ENCODE measurements at regions not wholly inside any gene's neighbourhood (a gene's known extent, or its start where the extent isn't known, plus 50 kb on each side); places are given as distances from the start of the nearest gene placed in this dataset.

DNA sequence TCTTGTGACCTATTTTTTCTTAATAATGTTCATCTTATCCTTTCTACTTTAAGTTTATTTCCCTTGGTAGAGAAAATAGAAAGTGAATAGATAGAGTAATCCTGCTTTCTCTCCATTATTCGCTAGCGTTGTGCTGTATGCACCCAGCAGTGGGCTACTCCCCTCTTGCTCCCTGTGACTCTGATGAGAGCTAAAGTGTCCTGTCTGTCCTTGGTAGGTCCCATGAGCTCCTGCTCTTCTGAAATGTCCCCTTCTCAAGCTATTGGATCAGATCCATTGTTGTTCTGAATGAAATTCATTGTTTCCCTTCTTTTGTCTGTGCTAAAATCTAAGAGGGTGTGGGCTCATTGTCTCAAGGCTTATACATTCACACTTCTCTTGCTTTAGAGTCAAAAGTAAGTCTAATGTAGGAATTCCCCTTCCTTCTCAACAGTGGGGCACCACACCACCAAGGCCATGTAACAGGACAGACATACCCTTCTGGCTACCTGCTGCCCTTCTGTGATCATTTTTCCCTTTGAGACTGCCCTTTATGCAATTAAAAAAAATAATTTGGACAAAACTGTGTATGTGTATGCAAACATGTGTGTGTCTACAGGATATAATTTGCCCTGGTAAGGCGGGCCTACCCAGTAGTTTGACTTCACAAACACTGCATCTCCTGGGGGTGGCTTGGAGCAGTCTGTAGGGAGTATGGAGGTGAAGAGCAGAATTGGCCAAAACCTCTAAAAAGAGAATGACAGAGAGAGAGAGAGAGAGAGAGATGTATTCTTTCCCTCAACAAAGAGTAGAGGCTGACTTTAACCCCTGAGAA lies 167.0 kb upstream of the MYLIP start:
- Histone ChIP-seq H3K27ac (ENCODE audit: low read length) (no peak overlapping the region), H3K4me3 (ENCODE audit: low read length) (no peak overlapping the region), H3K9me3 (ENCODE audit: control insufficient read depth, insufficient read depth, low read length) (no peaks in the 10 kb centered on the region), H3K27me3 (ENCODE audit: control insufficient read depth, insufficient read depth, low read length) (no peaks in the 10 kb centered on the region), H3K4me1 (ENCODE audit: control insufficient read depth, insufficient read depth, low read length) (peaks cover 7% of the 10 kb centered on the region), H3K36me3 (ENCODE audit: control insufficient read depth, insufficient read depth, low read length) (no peaks in the 10 kb centered on the region)
- ATAC-seq = peak; percentile 36 to 61 (median 61)
- H3K27me3 Mint-ChIP-seq (ENCODE audit: low read depth in 2 of 2) = peaks cover 0 to 3% of the 10 kb centered on the region in 2 donors
- TF ChIP-seq, protein P1, sequence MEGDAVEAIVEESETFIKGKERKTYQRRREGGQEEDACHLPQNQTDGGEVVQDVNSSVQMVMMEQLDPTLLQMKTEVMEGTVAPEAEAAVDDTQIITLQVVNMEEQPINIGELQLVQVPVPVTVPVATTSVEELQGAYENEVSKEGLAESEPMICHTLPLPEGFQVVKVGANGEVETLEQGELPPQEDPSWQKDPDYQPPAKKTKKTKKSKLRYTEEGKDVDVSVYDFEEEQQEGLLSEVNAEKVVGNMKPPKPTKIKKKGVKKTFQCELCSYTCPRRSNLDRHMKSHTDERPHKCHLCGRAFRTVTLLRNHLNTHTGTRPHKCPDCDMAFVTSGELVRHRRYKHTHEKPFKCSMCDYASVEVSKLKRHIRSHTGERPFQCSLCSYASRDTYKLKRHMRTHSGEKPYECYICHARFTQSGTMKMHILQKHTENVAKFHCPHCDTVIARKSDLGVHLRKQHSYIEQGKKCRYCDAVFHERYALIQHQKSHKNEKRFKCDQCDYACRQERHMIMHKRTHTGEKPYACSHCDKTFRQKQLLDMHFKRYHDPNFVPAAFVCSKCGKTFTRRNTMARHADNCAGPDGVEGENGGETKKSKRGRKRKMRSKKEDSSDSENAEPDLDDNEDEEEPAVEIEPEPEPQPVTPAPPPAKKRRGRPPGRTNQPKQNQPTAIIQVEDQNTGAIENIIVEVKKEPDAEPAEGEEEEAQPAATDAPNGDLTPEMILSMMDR (IDR thresholded peaks at IDR 0.05) = no peak
- 93% methylated on average over 3 of the region's 3 CpGs for WGBS (ENCODE audit: insufficient coverage)
- H3K4me1 Mint-ChIP-seq = peaks cover 26 to 34% of the 10 kb centered on the region in 2 donors
- H3K4me3 Mint-ChIP-seq = no peak overlapping the region
- no peak for DNase-seq
- no peaks in the 10 kb centered on the region for H3K36me3 Mint-ChIP-seq
- H3K9me3 Mint-ChIP-seq = no peaks in the 10 kb centered on the region
- H3K27ac Mint-ChIP-seq = peak overlapping the region; percentile 25 to 35
- intact Hi-C loops (cut with micrococcal nuclease) = no loop called here

DNA sequence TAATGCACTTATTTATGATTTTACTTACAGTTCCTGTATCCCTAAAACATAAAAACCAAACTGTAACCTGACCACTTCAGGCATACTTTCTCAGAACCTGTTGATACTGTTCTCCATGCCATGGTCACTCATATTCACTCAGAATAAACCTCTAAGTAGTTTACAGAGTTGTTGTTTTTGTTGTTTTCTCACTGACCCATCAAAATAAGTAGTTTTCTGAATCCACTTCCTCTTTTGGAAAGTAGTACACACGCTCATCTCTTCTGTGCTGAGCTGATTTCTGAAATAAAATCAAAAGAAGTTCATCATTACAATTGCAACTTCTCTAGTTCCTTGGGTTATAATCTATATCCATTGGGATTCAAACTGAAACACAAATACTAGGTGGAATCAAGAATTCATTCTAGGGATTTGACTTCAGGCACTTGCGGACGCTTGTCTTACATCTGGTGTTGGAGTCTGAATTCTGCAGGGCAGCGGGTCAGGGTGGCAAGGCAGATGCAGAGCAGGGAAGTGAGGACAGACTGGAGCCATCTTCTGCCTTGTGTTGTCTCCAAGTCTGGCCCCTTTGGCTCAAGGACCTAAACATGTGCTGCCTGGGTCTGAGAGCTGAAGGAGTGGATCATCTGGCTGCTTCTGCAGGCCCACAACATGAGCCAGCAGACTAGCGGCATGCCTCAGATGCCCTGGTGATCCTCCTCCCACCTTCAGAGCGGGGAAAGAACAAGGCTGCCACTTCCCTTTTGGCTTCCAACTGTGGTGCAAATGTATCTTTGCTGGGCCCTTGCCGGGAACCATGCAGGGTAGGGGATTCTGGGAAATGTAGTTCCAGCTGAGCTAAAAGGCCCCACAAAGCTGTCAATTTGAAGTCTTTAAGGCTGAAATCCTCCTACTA lies 167.9 kb upstream of the MYLIP start:
- Histone ChIP-seq H3K27me3 (ENCODE audit: control insufficient read depth, insufficient read depth, low read length) (no peaks in the 10 kb centered on the region), H3K36me3 (ENCODE audit: control insufficient read depth, insufficient read depth, low read length) (no peaks in the 10 kb centered on the region), H3K4me3 (ENCODE audit: low read length) (no peak overlapping the region), H3K4me1 (ENCODE audit: control insufficient read depth, insufficient read depth, low read length) (peaks cover 7% of the 10 kb centered on the region), H3K27ac (ENCODE audit: low read length) (no peak overlapping the region), H3K9me3 (ENCODE audit: control insufficient read depth, insufficient read depth, low read length) (no peaks in the 10 kb centered on the region)
- intact Hi-C loops (cut with micrococcal nuclease) = no loop called here
- WGBS (ENCODE audit: insufficient coverage) = 78% methylated on average over 7 of the region's 7 CpGs
- peaks cover 0 to 6% of the 10 kb centered on the region in 2 donors for H3K27me3 Mint-ChIP-seq (ENCODE audit: low read depth in 2 of 2)
- peaks cover 26 to 42% of the 10 kb centered on the region in 2 donors for H3K4me1 Mint-ChIP-seq
- TF ChIP-seq, protein P1 (IDR thresholded peaks at IDR 0.05) = no peak
- no peaks in the 10 kb centered on the region for H3K36me3 Mint-ChIP-seq
- no peak overlapping the region for H3K4me3 Mint-ChIP-seq
- H3K9me3 Mint-ChIP-seq = no peaks in the 10 kb centered on the region
- no peak for DNase-seq
- no peak for ATAC-seq
- H3K27ac Mint-ChIP-seq = peak overlapping the region in 1 of 2 donors; percentile 25

DNA sequence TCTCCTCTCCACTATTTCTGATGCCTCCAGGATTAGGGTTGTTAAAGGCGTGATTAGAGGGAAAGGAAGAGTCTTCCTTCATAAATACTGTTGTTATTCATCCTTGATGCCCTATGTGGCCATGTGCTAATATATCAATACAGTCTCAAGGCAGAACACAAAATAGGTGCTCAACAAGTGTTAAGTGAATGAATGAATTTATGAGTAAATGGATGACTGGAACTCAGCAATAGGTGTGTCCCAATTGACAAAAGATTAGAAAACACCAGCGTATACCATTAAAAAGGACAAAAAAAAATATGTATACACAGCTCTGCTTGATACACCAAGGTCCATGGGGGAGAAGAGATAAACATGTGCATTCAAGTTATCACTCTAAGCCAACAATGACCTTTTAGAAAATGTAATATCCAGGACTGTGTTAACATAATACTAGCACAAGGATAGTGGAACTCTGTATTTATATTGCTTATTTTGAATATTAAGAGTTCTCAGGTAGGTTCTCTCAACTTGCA lies 171.2 kb upstream of the MYLIP start:
- Mint-ChIP-seq H3K27me3 (ENCODE audit: low read depth in 2 of 2) (peaks cover 0 to 6% of the 10 kb centered on the region in 2 donors), H3K9me3 (no peaks in the 10 kb centered on the region)

More for the DNA sequence above, 171.2 kb upstream of the MYLIP start:
- Mint-ChIP-seq H3K27ac (no peak overlapping the region), H3K36me3 (no peaks in the 10 kb centered on the region), H3K4me1 (peaks cover 34 to 44% of the 10 kb centered on the region in 2 donors), H3K4me3 (no peak overlapping the region)
- DNase-seq (no peak), ATAC-seq (no peak)
- intact Hi-C loops (cut with micrococcal nuclease) = no loop called here
- Histone ChIP-seq H3K27me3 (ENCODE audit: control insufficient read depth, insufficient read depth, low read length) (no peaks in the 10 kb centered on the region), H3K4me1 (ENCODE audit: control insufficient read depth, insufficient read depth, low read length) (peaks cover 4% of the 10 kb centered on the region), H3K9me3 (ENCODE audit: control insufficient read depth, insufficient read depth, low read length) (no peaks in the 10 kb centered on the region), H3K36me3 (ENCODE audit: control insufficient read depth, insufficient read depth, low read length) (no peaks in the 10 kb centered on the region), H3K4me3 (ENCODE audit: low read length) (no peak overlapping the region), H3K27ac (ENCODE audit: low read length) (no peak overlapping the region)
- whole genome bisulfite sequencing (ENCODE audit: insufficient coverage) = no CpG with 5 or more reads among the region's 2 CpGs
- TF ChIP-seq, protein P1 (IDR thresholded peaks at IDR 0.05) = no peak
